Motor neuron (in vitro differentiated cells): ENCODE measurements at regions not wholly inside any gene's neighbourhood (a gene's known extent, or its start where the extent isn't known, plus 50 kb on each side); places are given as distances from the start of the nearest gene placed in this dataset.
"Not testable (repeated sequence)": the region's sequence is repeated elsewhere in the genome, so short reads cannot be mapped to it uniquely, and the experiment has no call there.

Experiments used
- ATAC-seq, 8 experiments: fragments of 200-7000 bp; cut with Tn5 transposase; replicated peaks in 6 of 8; 2 replicates each; pipeline ENCODE4 v1.8.0; 2021; ENCODE audit warnings: mild to moderate bottlenecking in 8 of 8, moderate library complexity in 8 of 8
- H3K27ac ChIP-seq, 2 donors: fragments of 250-450 bp; sonication (Bioruptor Pico); 2 replicates each; pipeline ENCODE4 v1.9.0; 2021; ENCODE audit warnings: antibody characterized with exemption in 2 of 2, mild to moderate bottlenecking in 2 of 2, moderate library complexity in 1 of 2
- H3K4me1 ChIP-seq, 2 donors: fragments of 250-450 bp; sonication (Bioruptor Pico); replicated peaks in 1 of 2; 2 replicates each; pipeline ENCODE4 v1.6.1; 2021; ENCODE audit warnings: antibody characterized with exemption in 2 of 2, mild to moderate bottlenecking in 2 of 2, moderate library complexity in 1 of 2
- H3K4me3 ChIP-seq, 5 donors: fragments of 250-450 bp; sonication (Bioruptor Pico); 2 replicates each; pipeline ENCODE4 v1.9.0; 2021; ENCODE audit warnings: antibody characterized with exemption in 5 of 5, mild to moderate bottlenecking in 5 of 5, moderate library complexity in 4 of 5
- WGBS, 10 experiments: fragments of 450-650 bp; shearing (Covaris generic); methylation state at CpG; one replicate each; pipeline ENCODE4 v1.0.0; 2022; 5-methylcytosine and 5-hydroxymethylcytosine counted together
- in situ Hi-C, 9 experiments: fragments of 400-800 bp; cut with MboI; loops; one replicate each; pipeline ENCODE4 v1.15.0; 2021; ENCODE audit warnings: low sequenced_read_pairs in 9 of 9, low pct_unique_long_range_greater_than_20kb in 2 of 9; ENCODE audit not compliant: unreplicated experiment in 9 of 9

- Histone ChIP-seq H3K4me1 (peaks cover 19 to 29% of the 10 kb centered on the region in 2 donors), H3K27ac (no peak overlapping the region), H3K4me3 (no peak overlapping the region)
- in situ Hi-C loops, result no loop called here
- ATAC-seq, result no peak
- WGBS, 10 experiments, result 84 to 100% (median 96%) methylated on average over 1 to 11 of the region's 11 CpGs; no CpG with 5 or more reads in 2 of the 10 experiments
Measured at GRCh38 chr2:8376603-8377410, 305.0 kb upstream of the ID2 start.

DNA sequence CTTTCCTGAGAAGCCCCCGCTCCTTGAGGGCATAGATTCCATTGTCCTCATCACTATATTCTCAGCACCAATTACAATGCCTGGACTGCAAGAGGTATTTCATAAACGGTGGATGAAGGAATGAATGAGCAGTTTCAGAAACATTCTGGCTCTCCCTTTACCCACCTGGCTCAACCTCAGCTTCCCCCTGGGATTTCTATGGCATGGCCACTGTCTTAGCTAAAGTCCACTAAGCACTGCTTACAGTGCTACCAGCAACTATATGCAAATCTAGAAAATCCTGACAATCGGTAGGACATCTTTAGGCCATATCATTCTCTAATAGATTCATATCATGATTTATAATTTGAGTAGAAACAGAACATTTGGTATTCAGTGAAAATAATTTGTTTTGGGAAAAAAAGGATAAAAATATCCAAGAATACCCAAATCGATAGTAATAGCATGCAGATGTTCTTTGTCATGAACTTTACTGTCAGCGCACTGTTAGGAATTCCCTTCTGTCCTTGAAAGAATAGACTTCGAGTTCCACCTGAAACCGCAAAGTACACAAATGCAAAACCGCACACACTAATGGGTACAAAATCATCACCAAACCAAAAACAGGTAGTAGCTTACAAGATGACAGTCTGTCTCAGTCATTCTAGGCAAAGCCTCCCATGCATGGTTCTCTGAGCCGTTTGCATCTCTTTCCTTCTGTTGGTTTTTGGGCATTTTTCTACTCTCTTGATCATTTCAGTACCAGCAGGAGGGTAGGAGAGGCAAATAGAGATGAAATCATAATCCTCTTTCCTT lies 303.6 kb upstream of the ID2 start:
- no peak for ATAC-seq
- Histone ChIP-seq H3K4me1 (peaks cover 19 to 29% of the 10 kb centered on the region in 2 donors), H3K4me3 (no peak overlapping the region), H3K27ac (no peak overlapping the region)
- 11 to 100% (median 83%) methylated on average over 2 to 9 of the region's 9 CpGs for WGBS, 10 experiments
- in situ Hi-C loops, result no loop called here

DNA sequence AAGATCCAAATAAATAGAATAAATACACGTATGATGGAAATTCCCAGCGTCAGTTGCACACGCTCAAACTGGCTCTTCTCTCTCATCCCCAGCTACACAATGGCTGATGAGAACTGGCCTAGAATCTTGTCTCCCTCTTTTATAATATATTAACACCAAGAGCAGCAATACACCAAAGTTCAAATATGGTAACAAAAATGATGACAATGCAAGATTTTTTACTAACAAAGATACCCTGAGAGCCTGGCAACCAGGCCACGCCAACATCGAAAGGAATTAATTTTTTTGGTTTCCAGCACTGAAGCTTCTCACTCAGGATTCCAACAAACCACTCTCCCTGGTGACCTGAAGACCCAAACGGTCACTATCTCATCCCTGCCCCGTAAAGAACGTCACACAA lies 302.7 kb upstream of the ID2 start:
- ATAC-seq, result peak in 1 of 8 experiments; percentile 10
- 43 to 100% (median 85%) methylated on average over 1 to 7 of the region's 8 CpGs; no CpG with 5 or more reads in 1 of the 10 experiments for WGBS, 10 experiments
- peaks cover 19 to 29% of the 10 kb centered on the region in 2 donors for H3K4me1 ChIP-seq
- in situ Hi-C loops, result no loop called here
- no peak overlapping the region for H3K27ac ChIP-seq
- no peak overlapping the region for H3K4me3 ChIP-seq

DNA sequence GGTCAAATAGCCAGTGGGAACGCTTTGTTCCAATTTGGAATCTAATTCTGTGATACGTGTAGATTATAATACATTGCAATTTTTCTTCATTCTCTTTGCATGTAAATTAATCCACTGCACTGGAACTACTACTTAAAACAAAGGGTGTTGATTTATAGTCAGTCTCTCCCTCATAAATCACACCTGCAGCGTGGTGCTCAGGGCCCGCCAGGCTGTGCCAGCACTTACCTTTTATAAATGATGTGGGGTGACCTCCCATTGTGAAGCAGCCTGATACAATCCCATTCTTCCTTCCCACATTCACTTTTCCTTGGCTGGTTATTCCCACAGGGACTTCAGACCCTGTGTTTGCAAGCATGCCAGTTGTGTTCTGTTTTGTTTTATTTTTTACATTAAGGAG lies 302.3 kb upstream of the ID2 start:
- Histone ChIP-seq H3K4me3 (no peak overlapping the region), H3K4me1 (peaks cover 19 to 29% of the 10 kb centered on the region in 2 donors), H3K27ac (peak overlapping the region in 1 of 2 donors; percentile 36)
- peak in 5 of 8 experiments; percentile 12 to 57 (median 43) for ATAC-seq
- 47 to 96% (median 85%) methylated on average over 1 to 4 of the region's 4 CpGs; no CpG with 5 or more reads in 2 of the 10 experiments for WGBS, 10 experiments
- in situ Hi-C loops, result no loop called here

DNA sequence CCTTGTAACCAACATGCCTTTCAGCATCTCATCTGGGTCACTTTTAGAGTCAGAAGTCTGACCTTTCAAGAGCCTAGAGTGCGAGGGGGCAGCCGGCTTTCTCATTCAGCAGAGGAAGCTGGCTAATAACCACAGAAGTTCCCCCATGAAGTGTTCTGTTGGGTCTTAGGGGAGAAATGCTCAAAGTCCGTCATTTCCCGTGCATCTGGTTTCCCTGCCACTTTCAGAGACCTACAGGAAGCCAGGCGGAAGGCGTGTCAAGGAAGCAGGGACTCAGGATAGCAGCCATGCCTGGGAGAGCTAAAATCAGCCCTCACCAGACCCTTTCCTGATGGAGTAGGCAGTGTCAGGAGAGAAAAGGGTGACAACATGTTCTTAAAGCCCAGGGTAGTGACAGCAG lies 301.8 kb upstream of the ID2 start:
- no peak overlapping the region for H3K4me3 ChIP-seq
- H3K27ac ChIP-seq, result peak overlapping the region; percentile 10 to 36
- peaks cover 19 to 29% of the 10 kb centered on the region in 2 donors for H3K4me1 ChIP-seq
- ATAC-seq, result peak in 2 of 8 experiments; percentile 17 to 33
- 63 to 100% (median 86%) methylated on average over 1 to 6 of the region's 6 CpGs; no CpG with 5 or more reads in 2 of the 10 experiments for WGBS, 10 experiments
- in situ Hi-C loops, result no loop called here

GRCh38 chr2:8380566-8380965 lies 301.3 kb upstream of the ID2 start:
- 80 to 100% (median 91%) methylated on average over 1 to 3 of the region's 3 CpGs; no CpG with 5 or more reads in 2 of the 10 experiments for WGBS, 10 experiments
- H3K4me1 ChIP-seq, result peaks cover 19 to 29% of the 10 kb centered on the region in 2 donors
- in situ Hi-C loops, result no loop called here
- peak in 1 of 8 experiments; percentile 22 for ATAC-seq
- no peak overlapping the region for H3K27ac ChIP-seq
- no peak overlapping the region for H3K4me3 ChIP-seq

GRCh38 chr2:8382485-8382884 lies 299.4 kb upstream of the ID2 start:
- ATAC-seq, result no peak
- WGBS, 10 experiments, result 50 to 87% (median 77%) methylated on average over 1 to 4 of the region's 4 CpGs; no CpG with 5 or more reads in 2 of the 10 experiments
- in situ Hi-C loops, result no loop called here

DNA sequence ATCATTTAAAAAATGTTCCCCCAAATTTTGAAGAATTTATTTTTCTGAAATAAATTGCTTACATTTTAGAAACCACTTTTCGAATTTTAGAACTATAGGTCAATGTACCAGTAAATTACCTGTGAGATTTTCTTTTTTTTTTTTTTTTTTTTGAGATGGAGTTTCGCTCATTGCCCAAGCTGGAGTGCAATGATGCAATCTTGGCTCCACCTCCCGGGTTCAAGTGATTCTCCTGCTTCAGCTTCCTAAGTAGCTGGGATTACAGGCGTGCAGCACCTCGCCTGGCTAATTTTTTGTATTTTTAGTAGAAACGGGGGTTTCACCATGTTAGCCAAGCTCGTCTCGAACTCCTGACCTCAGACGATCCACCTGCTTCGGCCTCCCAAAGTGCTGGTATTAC lies 295.1 kb upstream of the ID2 start:
- H3K27ac ChIP-seq, H3K4me3 ChIP-seq, ATAC-seq, in situ Hi-C loops: not testable (repeated sequence)
- 16 to 97% (median 72%) methylated on average over 2 to 10 of the region's 10 CpGs for WGBS, 10 experiments
- H3K4me1 ChIP-seq, result peaks cover 7 to 11% of the 10 kb centered on the region in 2 donors

More at GRCh38 chr2:8382485-8382884, 299.4 kb upstream of the ID2 start:
- H3K4me1 ChIP-seq, result peaks cover 19 to 29% of the 10 kb centered on the region in 2 donors
- H3K4me3 ChIP-seq, result no peak overlapping the region
- no peak overlapping the region for H3K27ac ChIP-seq

- 50 to 100% (median 93%) methylated on average over 1 to 2 of the region's 2 CpGs; no CpG with 5 or more reads in 4 of the 10 experiments for WGBS, 10 experiments
- in situ Hi-C loops, result no loop called here
- Histone ChIP-seq H3K4me1 (peaks cover 13 to 16% of the 10 kb centered on the region in 2 donors), H3K4me3 (no peak overlapping the region), H3K27ac (no peak overlapping the region)
- no peak for ATAC-seq
Measured at GRCh38 chr2:8388781-8389180, 293.1 kb upstream of the ID2 start.

DNA sequence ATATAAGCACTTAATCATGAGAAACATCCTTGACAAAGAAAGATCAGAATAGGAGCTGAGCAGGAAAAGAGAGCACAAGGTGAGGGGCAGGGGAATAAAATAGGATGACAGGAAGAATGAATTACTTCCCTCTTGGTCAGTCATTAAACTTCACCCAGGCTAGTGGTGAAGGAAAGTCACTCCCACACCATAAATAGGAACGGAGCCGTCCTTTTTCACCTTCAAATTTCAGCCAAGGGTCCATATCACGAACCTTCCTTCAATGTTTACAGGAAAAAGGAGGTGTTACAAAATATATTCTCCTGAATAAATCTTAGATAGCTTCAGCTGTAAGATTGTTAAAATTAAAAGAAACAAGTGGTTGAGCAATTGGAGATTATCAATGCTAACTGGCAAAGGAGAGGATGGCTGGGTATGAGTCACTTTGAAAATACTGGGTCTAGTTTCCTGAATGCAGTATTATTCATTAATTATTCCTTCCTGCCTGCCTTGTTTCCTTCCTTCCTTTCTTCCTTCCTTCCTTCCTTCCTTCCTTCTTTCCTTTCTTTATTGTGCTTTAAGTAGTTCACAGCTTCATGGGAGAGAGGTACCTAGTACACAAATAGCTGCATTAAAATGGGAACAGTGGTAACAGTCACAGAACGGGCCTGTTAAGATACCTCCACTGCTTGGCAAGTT lies 292.3 kb upstream of the ID2 start:
- Histone ChIP-seq H3K4me1 (peaks cover 13 to 16% of the 10 kb centered on the region in 2 donors), H3K27ac (no peak overlapping the region), H3K4me3 (no peak overlapping the region)
- 41 to 84% (median 67%) methylated on average over 1 to 4 of the region's 4 CpGs; no CpG with 5 or more reads in 1 of the 10 experiments for WGBS, 10 experiments
- in situ Hi-C loops, result no loop called here
- ATAC-seq, result peak in 4 of 8 experiments; percentile 25 to 74 (median 72)

DNA sequence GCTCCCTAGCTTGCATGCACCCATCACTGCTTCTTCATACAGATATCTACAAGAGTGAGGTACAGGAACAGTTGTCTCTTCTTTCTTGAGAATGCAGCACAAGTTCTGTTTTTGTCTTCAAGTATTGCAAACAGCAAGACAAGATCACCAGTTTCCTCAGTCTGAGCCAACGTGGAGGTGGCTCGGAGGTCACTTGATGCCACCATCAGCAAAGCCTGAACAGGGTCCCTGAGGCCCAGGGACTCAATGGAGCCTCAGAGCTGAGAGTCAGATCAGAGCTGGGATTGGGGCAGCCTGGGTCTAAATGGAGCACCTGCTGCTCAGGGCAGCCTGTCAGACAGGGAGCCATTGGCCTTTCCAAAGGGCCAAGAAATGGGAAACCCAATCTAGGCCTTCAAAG lies 290.7 kb upstream of the ID2 start:
- no peak for ATAC-seq
- Histone ChIP-seq H3K4me1 (peaks cover 13 to 16% of the 10 kb centered on the region in 2 donors), H3K4me3 (no peak overlapping the region), H3K27ac (no peak overlapping the region)
- in situ Hi-C loops, result no loop called here
- WGBS, 10 experiments, result 67 to 100% methylated on average over 1 to 2 of the region's 2 CpGs; no CpG with 5 or more reads in 8 of the 10 experiments

DNA sequence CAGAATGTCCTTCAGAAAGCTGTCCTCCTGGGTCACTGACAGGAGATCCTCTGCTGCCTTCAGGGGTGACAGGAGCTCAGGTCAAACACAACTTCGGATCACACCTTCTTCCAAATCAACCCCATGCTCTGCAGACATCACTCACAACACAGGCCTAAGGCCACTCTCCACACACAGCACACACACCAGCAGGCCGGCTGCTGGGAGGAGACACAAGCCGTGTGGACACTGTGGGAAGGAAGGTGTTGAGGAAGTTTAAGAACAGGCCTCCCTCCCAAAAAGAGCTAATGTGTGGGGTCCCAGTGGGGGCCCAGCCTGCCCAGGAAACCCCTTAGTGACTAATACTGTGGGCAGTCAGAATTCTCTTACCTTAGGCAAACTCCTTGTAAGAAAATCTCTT lies 290.3 kb upstream of the ID2 start:
- Histone ChIP-seq H3K4me3 (no peak overlapping the region), H3K27ac (no peak overlapping the region), H3K4me1 (peaks cover 13 to 16% of the 10 kb centered on the region in 2 donors)
- WGBS, 10 experiments, result 50% methylated on average over 1 of the region's 3 CpGs; no CpG with 5 or more reads in 9 of the 10 experiments
- no peak for ATAC-seq
- in situ Hi-C loops, result no loop called here
